CD4-positive, alpha-beta T cell treated with Interleukin-15 for 1 hour (primary cell): ENCODE measurements at regions not wholly inside any gene's neighbourhood (a gene's known extent, or its start where the extent isn't known, plus 50 kb on each side); places are given as distances from the start of the nearest gene placed in this dataset.
"Not testable (repeated sequence)": the region's sequence is repeated elsewhere in the genome, so short reads cannot be mapped to it uniquely, and the experiment has no call there.

Experiments used
- DNase-seq: peaks from one replicate; pipeline ENCODE4 v3.0.0-alpha.2; 2020

DNA sequence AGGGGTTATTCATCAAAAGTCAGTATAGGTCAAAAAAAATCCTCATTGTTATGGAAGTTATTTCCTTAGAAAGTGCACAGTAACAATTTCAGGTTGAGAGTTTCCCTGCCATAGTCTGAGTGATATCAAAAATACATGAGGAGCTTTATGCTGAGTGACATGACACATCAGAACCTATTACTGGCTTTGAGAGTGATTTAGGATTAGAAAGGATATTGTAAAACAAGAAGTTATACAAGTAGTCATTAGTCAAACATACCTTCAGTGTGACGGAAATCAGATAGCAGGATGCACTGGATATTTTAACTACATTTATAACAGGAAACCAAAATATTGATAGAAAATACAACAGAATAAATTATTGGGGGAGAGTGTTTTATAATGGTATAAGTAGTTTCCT, 471.1 kb downstream of the VGLL3 start:
- DNase-seq, result no peak

DNA sequence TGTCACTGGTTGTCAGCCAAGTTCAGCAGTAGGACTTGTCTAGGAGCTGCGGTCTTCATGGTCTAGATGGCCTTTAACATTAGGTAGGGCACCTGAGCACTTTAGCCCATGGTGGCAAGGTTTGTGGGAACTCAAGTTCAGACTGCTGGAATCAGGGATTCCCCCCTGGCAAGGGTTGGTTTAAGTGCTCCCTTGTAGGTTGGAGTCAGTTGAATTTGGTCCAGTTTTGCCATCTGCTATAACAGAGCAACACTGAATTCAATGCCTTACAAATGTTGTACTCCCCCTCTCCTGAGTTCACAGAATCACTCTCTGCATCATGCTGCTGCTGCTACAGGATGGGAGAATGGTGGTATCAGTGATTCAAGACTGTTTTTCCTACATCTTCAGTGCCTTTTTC, 509.3 kb downstream of the VGLL3 start:
- DNase-seq, result no peak

DNA sequence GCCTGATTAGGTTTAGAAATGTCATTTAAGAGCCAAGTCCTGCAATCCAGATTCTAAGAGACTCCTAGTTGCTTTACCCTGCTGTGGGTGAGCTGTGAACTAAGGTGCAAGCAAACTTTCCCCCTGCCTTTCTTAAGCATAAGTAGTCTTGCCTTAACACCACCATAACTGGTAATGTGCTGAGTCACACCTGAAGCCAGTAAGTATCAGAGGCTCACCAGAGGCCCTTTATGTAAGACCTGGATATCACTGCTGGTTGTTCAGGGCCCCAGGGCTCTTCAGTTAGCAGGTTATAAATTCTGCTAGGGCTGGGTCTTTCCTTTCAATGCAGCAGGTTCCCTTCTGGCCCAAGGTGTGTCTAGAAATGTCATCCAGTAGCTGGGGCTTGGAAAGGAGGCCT, 509.9 kb downstream of the VGLL3 start:
- no peak for DNase-seq

DNA sequence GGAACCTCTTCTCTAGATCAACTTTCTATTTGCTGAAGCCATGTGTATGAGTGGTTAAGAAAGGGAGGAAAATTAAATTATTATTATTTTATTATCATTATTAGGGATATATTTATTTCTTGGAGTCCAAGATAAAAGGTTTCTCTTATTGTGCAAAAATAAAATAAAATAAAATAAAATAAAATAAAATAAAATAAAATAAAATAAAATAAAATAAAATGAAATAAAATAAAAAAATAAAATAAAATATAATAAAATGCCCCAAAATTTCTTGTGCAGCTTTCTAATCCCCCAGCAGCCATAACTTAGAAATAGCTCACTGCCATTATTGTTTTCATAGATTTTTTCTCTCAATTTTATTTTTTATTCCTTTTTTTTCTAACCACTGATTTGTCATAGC, 526.8 kb downstream of the VGLL3 start:
- no peak for DNase-seq

DNA sequence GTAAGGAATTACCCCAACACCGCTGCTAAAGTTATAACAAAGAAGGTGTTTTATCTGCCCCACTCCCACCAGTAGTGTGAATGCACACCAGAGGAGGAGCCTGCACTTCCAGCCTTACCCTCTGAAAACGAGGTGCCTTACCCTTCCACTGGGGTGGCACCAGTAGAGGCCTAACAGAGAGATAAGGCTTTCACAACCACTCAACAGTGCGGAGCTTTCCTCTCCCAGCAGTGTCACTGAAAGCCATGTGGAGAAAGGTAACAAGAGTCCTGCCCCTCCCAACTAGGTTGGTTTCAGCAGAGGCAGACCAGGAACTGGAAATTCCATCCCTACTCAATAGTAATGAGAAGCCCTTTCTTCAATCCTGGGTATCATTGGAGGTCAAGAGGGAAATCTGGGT, 539.2 kb downstream of the VGLL3 start:
- DNase-seq, result no peak

- DNase-seq, result no peak
Observed at GRCh38 chr3:86438544-86438943, 552.4 kb downstream of the VGLL3 start.

DNA sequence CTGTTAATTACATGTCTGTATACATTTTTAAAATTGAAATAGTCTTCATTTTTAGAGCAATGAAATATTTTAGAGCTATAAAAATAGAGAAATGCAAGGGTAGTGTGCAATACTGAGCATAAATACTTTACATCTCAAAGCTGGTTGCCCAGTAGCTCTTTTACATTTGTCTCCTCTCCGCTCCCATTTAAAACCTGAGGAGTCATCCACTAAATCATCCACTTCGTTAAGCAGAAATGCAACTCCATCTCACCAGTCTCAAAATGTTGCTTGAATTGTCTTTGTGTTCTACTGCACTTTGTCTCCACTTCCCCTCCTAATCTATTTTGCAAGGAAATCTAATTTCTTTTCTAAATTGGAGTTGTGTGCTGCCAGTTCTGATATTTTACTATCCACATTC, 563.6 kb downstream of the VGLL3 start:
- DNase-seq, result no peak

GRCh38 chr3:86420990-86421739, 569.8 kb downstream of the VGLL3 start:
- DNase-seq, result no peak

GRCh38 chr3:86418861-86419260, 572.1 kb downstream of the VGLL3 start:
- no peak for DNase-seq

- no peak for DNase-seq
Observed at GRCh38 chr3:86416334-86416733, 574.6 kb downstream of the VGLL3 start.

DNA sequence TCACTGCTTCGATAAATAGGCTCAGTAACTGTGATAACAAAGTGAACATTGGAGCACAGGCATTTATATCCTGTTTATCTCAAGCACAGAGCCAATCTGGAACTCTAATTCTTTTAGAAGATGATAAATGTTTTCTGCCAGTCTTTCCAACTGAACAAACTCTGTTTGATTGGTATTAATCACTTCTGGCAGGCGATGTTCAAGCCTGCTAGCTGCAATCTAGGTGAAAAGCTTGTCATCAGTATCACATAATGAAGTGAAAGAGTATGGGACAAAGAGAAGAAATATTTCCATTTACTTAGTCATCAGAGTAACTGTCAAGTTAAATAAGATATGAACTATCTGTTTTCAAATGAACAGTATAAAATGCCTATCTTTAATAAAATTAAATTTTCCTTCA, 577.3 kb downstream of the VGLL3 start:
- no peak for DNase-seq

- no peak for DNase-seq
Observed at GRCh38 chr3:86410587-86410986, 580.4 kb downstream of the VGLL3 start.

- not testable (repeated sequence) for DNase-seq
Observed at GRCh38 chr3:86389759-86390158, 601.2 kb downstream of the VGLL3 start.

GRCh38 chr3:86388820-86389219, 602.1 kb downstream of the VGLL3 start:
- DNase-seq, result no peak

- no peak for DNase-seq
Observed at GRCh38 chr3:86382556-86382955, 608.4 kb downstream of the VGLL3 start.

- no peak for DNase-seq
Observed at GRCh38 chr3:86381247-86381646, 609.7 kb downstream of the VGLL3 start.

GRCh38 chr3:86379280-86379679, 611.7 kb downstream of the VGLL3 start:
- no peak for DNase-seq

DNA sequence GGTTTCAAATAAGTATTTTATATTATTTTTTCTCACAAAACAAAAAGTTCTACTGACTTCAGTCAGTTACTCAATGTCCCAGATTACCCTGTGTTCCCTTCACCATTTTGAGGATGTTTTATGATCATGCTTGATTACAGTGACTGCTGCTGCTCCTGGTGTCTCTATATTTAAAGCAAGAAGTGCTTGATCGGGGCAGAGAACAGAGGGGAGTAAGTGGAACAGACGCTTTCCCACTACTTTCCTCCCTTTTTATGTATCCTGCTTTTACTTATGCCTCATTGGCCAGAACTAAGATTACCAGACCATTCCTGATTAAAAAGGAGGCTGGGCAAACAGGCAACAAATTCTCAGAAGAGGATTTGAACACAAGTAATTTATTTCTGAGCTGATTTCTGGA, 612.1 kb downstream of the VGLL3 start:
- DNase-seq, result no peak

GRCh38 chr3:86335566-86335965, 655.4 kb downstream of the VGLL3 start:
- DNase-seq, result not testable (repeated sequence)

- DNase-seq, result no peak
Observed at GRCh38 chr3:86333636-86334035, 657.3 kb downstream of the VGLL3 start.

DNA sequence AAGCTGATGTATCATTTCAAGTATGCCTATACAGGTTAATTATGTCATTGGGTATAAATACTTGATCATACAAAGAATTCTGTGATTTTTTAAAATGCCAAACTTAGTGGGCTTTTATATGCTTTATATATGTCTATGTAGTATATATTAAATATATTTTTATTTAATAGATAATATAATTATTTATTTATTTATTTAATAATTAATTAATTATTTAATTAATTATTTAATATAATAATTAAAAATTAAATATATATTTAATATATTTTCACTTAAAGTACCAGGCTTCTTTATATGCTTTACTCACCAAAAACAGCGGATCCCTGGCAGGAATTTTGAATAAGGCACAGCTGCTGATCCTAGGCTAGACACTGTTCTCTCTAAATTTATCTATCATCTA, 687.0 kb downstream of the VGLL3 start:
- DNase-seq, result no peak

GRCh38 chr3:86282106-86282787, 708.7 kb downstream of the VGLL3 start:
- no peak for DNase-seq

DNA sequence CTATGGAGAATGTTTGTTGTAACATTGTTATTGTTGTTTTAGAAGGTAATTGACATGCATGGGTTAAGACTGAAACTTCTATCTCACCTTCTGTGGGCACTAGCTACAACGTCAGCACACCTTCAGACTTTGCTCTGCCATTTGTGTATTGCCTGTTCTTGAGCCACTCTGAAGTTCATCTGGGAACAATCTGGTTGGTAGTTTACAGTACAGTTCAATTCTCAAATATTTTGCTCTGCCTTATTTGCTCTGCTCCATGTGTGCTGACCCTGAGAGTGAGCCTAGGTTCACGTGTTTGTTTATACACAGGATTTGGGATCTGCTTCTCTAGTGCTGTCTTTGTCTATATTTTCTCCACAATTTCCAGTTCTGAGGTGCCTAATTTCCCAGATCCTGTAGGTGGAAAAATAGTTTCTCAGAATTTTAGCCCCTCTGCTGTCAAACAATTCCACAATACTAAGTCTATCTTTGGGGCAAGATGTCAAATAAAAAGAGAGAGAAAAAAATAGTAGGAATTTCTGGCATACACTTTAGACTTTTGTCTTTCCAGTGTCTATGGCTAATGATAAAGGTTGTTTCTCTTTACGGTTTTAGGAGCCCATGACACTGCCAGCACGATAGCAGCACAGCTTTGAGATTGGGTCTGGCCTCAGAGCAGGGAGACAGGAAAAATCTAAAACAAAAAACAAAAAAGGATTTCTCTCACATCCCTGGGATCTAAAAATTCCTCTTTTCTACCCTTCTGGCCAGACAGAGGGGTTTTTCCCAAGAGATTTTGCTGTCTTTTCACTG, 721.4 kb downstream of the VGLL3 start:
- no peak for DNase-seq
